ENCODE measurements at regions not wholly inside any gene's neighbourhood (a gene's known extent, or its start where the extent isn't known, plus 50 kb on each side); places are given as distances from the start of the nearest gene placed in this dataset.

- TF ChIP-seq TAF1 (IDR thresholded peaks at IDR 0.05; ENCODE audit: borderline replicate concordance, low read depth, low read length) (no peak), POLR2AphosphoS5 (IDR thresholded peaks at IDR 0.05; ENCODE audit: low read depth, low read length) (no peak), POLR2A (IDR thresholded peaks at IDR 0.05; ENCODE audit: low read depth, low read length) (no peak)
- no peak for FAIRE-seq
- no peak for DNase-seq (ENCODE audit: insufficient read length)
Measured at GRCh38 chr3:148054999-148055398, 642.7 kb upstream of the AGTR1 start.

- no peak for TF ChIP-seq POLR2A (IDR thresholded peaks at IDR 0.05; ENCODE audit: low read depth, low read length)
- no peak for TF ChIP-seq TAF1 (IDR thresholded peaks at IDR 0.05; ENCODE audit: borderline replicate concordance, low read depth, low read length)
- no peak for TF ChIP-seq POLR2AphosphoS5 (IDR thresholded peaks at IDR 0.05; ENCODE audit: low read depth, low read length)
- DNase-seq (ENCODE audit: insufficient read length) = no peak
- no peak for FAIRE-seq
Measured at GRCh38 chr3:148062590-148062989, 635.1 kb upstream of the AGTR1 start.

- no peak for DNase-seq (ENCODE audit: insufficient read length)
- no peak for FAIRE-seq
- TF ChIP-seq POLR2AphosphoS5 (IDR thresholded peaks at IDR 0.05; ENCODE audit: low read depth, low read length) = no peak
- no peak for TF ChIP-seq POLR2A (IDR thresholded peaks at IDR 0.05; ENCODE audit: low read depth, low read length)
- no peak for TF ChIP-seq TAF1 (IDR thresholded peaks at IDR 0.05; ENCODE audit: borderline replicate concordance, low read depth, low read length)
Measured at GRCh38 chr3:148066802-148067201, 630.9 kb upstream of the AGTR1 start.

- DNase-seq (ENCODE audit: insufficient read length) = no peak
- TF ChIP-seq POLR2AphosphoS5 (IDR thresholded peaks at IDR 0.05; ENCODE audit: low read depth, low read length) (no peak), TAF1 (IDR thresholded peaks at IDR 0.05; ENCODE audit: borderline replicate concordance, low read depth, low read length) (no peak), POLR2A (IDR thresholded peaks at IDR 0.05; ENCODE audit: low read depth, low read length) (no peak)
- FAIRE-seq = no peak
Measured at GRCh38 chr3:148068466-148068865, 629.2 kb upstream of the AGTR1 start.

- no peak for DNase-seq (ENCODE audit: insufficient read length)
- TF ChIP-seq POLR2A (IDR thresholded peaks at IDR 0.05; ENCODE audit: low read depth, low read length) = no peak
- TF ChIP-seq POLR2AphosphoS5 (IDR thresholded peaks at IDR 0.05; ENCODE audit: low read depth, low read length) = no peak
- TF ChIP-seq TAF1 (IDR thresholded peaks at IDR 0.05; ENCODE audit: borderline replicate concordance, low read depth, low read length) = no peak
- FAIRE-seq = no peak
Measured at GRCh38 chr3:148070041-148070440, 627.7 kb upstream of the AGTR1 start.

- no peak for TF ChIP-seq POLR2A (IDR thresholded peaks at IDR 0.05; ENCODE audit: low read depth, low read length)
- no peak for TF ChIP-seq TAF1 (IDR thresholded peaks at IDR 0.05; ENCODE audit: borderline replicate concordance, low read depth, low read length)
- no peak for TF ChIP-seq POLR2AphosphoS5 (IDR thresholded peaks at IDR 0.05; ENCODE audit: low read depth, low read length)
- FAIRE-seq (no peak), DNase-seq (ENCODE audit: insufficient read length) (no peak)
Measured at GRCh38 chr3:148073721-148074456, 623.8 kb upstream of the AGTR1 start.

GRCh38 chr3:148074946-148075345 is 622.8 kb upstream of the AGTR1 start:
- FAIRE-seq (no peak), DNase-seq (ENCODE audit: insufficient read length) (no peak)
- no peak for TF ChIP-seq POLR2A (IDR thresholded peaks at IDR 0.05; ENCODE audit: low read depth, low read length)

GRCh38 chr3:148075771-148076716 is 621.7 kb upstream of the AGTR1 start:
- FAIRE-seq = no peak

GRCh38 chr3:148077318-148077923 is 620.3 kb upstream of the AGTR1 start:
- FAIRE-seq (no peak), DNase-seq (ENCODE audit: insufficient read length) (no peak)
- TF ChIP-seq POLR2AphosphoS5 (IDR thresholded peaks at IDR 0.05; ENCODE audit: low read depth, low read length) (no peak), TAF1 (IDR thresholded peaks at IDR 0.05; ENCODE audit: borderline replicate concordance, low read depth, low read length) (no peak), POLR2A (IDR thresholded peaks at IDR 0.05; ENCODE audit: low read depth, low read length) (no peak)

More at GRCh38 chr3:148075771-148076716, 621.7 kb upstream of the AGTR1 start:
- no peak for DNase-seq (ENCODE audit: insufficient read length)
- TF ChIP-seq TAF1 (IDR thresholded peaks at IDR 0.05; ENCODE audit: borderline replicate concordance, low read depth, low read length) = no peak
- no peak for TF ChIP-seq POLR2A (IDR thresholded peaks at IDR 0.05; ENCODE audit: low read depth, low read length)
- no peak for TF ChIP-seq POLR2AphosphoS5 (IDR thresholded peaks at IDR 0.05; ENCODE audit: low read depth, low read length)

GRCh38 chr3:148077965-148078364 is 619.7 kb upstream of the AGTR1 start:
- DNase-seq (ENCODE audit: insufficient read length) (no peak), FAIRE-seq (no peak)
- TF ChIP-seq POLR2A (IDR thresholded peaks at IDR 0.05; ENCODE audit: low read depth, low read length) = no peak

GRCh38 chr3:148078658-148079057 is 619.0 kb upstream of the AGTR1 start:
- TF ChIP-seq POLR2AphosphoS5 (IDR thresholded peaks at IDR 0.05; ENCODE audit: low read depth, low read length) = no peak
- no peak for TF ChIP-seq POLR2A (IDR thresholded peaks at IDR 0.05; ENCODE audit: low read depth, low read length)
- TF ChIP-seq TAF1 (IDR thresholded peaks at IDR 0.05; ENCODE audit: borderline replicate concordance, low read depth, low read length) = no peak
- no peak for DNase-seq (ENCODE audit: insufficient read length)
- no peak for FAIRE-seq
